NCI-H2227 treated with DMSO at 0.1 percent for 48 hours (cell line): ENCODE measurements at regions not wholly inside any gene's neighbourhood (a gene's known extent, or its start where the extent isn't known, plus 50 kb on each side); places are given as distances from the start of the nearest gene placed in this dataset.
A peak's percentile ranks its signal among the peaks of the same experiment; 100 is the strongest.

Source experiments
- DNase-seq: peaks from one replicate; lab custom pipeline; 2025; lab: John Stamatoyannopoulos, UW

GRCh38 chr11:31903225-31904074 lies 92.3 kb upstream of the PAX6 start:
- DNase-seq: no peak

- no peak for DNase-seq
Observed at GRCh38 chr11:31902706-31903105, 91.6 kb upstream of the PAX6 start.

- DNase-seq: no peak
Observed at GRCh38 chr11:31895926-31896325, 84.8 kb upstream of the PAX6 start.

- DNase-seq: no peak
Observed at GRCh38 chr11:31887180-31887579, 76.1 kb upstream of the PAX6 start.

DNA sequence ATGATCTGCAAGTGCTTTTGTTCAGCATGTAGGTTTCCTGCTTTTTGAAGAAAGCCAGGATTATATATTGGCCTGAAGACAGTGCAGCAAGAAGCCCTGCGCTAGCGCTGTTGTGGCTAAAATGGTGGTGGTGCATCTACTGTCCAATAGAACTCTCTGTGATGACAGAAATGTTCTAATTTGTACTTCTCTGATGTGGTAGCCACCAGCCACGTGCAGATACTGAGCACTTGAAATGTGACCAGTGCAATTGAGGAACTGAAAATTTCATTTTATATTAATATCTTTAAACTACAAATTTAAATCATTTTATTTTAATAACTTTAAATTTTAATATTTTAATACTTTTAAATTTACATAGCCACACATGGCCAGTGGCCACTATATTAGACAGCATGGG lies 73.0 kb upstream of the PAX6 start:
- DNase-seq: no peak

- DNase-seq: no peak
Observed at GRCh38 chr11:31883435-31883834, 72.3 kb upstream of the PAX6 start.

DNA sequence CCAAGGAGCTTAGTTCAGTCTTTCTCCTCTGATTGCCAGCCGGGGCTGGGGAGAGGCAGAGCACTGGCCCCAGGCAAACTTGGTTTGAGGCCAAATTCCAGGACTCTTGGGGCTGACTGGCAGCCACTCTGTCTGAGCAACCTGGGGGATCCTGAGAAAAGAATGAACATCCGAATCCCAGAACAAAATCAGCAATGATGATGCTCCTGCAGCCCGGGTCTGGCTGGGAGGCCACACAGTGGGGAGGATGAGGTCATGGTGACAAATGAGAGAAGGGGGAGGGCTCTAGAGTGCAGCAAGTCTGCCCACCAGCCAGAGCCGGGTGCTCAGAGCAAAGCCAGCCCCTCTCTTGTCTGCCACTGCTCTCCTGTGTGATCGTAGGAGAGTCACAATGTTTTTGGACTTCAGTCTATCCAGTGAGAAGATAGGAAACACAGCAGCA lies 71.8 kb upstream of the PAX6 start:
- DNase-seq: no peak

- DNase-seq: no peak
Observed at GRCh38 chr11:31881825-31882224, 70.7 kb upstream of the PAX6 start.

- no peak for DNase-seq
Observed at GRCh38 chr11:31879681-31880080, 68.6 kb upstream of the PAX6 start.

- DNase-seq: no peak
Observed at GRCh38 chr11:31877863-31878262, 66.7 kb upstream of the PAX6 start.

DNA sequence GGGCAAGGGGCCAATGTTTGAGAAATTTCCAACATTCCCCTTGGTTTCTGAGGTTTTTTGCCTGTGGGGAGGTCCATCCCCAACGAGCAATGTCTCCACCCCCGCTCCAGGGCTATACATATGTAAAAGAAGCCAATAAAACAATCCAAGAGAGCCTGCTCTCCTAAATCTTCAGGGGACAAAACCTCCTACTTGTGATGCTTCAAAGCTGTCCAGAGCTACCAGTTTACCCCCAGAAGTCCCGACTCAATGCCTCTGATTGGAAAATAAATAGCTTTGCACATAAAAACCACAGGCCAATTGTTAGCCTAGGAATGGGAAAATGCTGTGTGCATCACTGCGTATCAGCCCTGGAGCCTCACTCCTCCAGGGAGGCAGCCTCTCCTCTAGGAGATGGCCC lies 66.0 kb upstream of the PAX6 start:
- DNase-seq: no peak

GRCh38 chr11:31875866-31876560 lies 64.9 kb upstream of the PAX6 start:
- no peak for DNase-seq

DNA sequence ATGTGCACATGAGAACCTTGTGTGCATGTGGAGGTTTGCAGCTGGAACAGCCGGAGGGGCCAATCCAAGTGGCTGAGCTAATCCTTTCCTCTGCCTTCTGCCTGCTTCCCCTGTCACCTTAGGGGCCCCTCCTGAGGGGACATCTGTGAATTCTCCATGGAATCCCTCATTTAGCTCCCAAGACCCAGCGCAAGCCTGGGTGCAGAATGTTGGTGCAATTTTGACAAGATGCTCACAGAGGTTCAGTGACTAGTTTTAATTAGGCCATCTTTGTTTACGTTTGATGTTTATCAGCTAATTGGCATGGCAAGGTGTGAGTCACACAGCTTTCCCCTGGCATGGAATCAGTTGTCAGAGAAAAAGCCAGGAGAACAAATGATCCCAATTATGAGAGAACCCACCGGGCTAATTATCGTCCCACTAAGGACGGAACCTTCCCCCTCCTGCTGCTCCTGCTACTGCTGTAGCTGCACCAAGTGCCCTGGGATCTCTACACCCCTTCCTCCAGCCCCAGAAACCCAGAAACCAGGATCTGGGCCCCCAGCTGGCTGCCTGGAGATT lies 63.6 kb upstream of the PAX6 start:
- DNase-seq: no peak

DNA sequence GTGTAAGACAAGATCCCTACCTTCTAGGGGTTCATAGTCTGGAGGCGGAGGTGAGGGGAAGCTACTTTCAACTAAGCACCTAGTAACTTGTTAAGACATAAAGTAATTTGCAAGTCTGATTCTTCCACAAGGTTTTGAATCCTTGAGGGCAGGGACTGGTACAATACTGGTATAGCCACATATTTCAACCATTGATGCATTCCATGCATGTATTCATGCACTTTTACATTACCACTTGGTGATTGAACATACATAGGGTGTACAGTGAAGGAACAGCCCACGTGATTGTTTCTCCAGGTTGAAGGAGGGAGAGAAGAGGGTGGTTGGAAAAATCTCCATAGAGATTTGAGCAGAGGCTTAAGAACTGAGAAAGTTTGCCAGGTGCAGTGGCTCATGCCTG lies 62.0 kb upstream of the PAX6 start:
- DNase-seq: no peak

- DNase-seq: no peak
Observed at GRCh38 chr11:31872076-31872443, 60.9 kb upstream of the PAX6 start.

DNA sequence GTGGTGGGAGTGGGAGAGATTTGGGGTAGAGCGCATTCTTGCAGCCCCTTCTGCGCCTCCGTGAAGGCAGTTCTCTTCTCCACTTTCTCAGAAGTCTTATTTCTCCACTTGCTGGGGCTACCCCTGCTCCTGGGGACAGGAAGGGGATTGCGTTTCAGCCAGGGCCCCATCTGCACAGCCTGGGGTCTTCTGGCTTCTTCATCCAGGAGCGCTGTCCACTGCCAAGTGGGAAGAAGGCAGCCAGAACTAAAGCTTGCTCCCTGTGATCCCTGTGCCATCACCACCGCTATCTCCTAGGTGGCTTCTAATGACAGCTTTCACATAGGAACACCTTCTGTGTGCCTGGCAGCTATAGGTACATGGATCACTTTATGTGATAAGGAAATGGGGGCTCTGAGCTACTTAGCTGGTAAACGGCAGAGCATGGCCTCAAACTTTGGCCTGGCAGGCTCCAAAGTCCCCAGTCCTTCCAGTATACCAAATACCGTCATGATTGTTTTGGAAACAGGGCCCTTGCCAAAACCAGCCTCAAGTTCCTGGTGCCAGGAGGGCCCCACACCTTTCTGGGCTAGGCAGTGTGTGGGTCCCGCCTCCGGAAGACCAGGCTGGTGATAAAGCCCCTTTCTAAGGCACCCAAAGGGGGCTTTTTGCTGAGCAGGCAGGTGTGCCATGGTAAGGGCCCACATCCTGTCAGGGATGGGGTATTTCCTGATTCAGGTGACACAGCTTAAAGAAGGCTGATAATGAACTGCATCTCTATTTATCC lies 60.4 kb upstream of the PAX6 start:
- no peak for DNase-seq

- peak; percentile 53 for DNase-seq
Observed at GRCh38 chr11:31870609-31871309, 59.6 kb upstream of the PAX6 start.

- no peak for DNase-seq
Observed at GRCh38 chr11:31869986-31870385, 58.9 kb upstream of the PAX6 start.

GRCh38 chr11:31865606-31866300 lies 54.6 kb upstream of the PAX6 start:
- DNase-seq: no peak

DNA sequence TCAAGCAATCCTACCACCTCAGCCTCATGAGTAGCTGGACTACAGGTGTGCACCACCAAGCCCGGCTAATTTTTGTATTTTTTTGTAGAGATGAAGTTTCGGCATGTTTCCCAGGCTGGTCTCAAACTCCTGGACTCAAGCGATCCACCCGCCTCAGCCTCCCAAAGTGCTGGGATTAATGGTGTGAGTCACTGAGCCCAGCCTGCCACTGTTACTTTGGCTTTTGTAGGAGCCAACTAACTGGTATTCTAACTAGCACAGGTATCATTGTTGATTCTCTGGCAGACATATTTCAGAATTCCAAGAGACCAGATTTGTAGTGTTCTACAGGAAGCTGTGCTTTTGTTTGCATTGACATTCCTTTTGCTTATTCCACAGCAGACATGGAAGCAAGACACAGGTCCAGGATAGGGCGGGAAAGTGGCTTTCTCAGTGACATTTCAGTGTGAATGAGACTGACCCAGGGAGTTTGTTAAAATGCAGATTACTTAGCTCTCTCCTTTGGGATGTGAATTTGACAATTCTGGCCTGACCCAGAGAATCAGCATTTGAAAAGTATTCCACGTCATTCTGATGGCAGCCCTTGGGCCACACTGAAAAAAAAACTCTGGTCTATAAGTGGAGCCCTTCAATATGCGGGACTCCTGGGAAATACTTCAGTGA lies 52.2 kb upstream of the PAX6 start:
- DNase-seq: no peak

DNA sequence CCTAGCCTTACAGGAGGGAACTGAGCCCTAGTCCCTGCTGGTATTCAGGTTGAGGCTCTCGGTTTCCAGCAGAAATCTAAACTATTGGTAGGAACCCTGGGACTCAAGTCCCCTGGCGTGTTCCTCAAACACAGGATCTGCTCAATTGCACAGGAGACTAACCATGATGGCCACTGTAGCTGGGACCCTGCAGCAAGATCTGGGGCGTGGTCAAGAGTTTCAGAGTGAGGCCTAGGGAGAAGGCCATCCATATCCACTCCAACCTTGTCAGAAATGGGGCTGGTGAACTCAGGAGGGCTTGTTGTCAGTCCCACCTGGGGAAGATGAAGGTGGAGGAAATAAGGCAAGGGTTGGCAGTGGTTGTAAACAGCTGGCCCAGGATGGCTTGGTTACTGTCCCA lies 49.9 kb upstream of the PAX6 start:
- no peak for DNase-seq
